SK-N-SH treated with all-trans-retinoic acid at 6 μM for 48 hours (cell line): ENCODE measurements at regions not wholly inside any gene's neighbourhood (a gene's known extent, or its start where the extent isn't known, plus 50 kb on each side); places are given as distances from the start of the nearest gene placed in this dataset.

Experiments used
- ESRRG ChIP-seq: fragments of 250-450 bp; sonication (Bioruptor Pico); IDR thresholded peaks from 2 replicates; pipeline ENCODE4 v1.6.1; 2021; ENCODE audit warnings: mild to moderate bottlenecking
- OSR1 ChIP-seq: fragments of 250-450 bp; sonication (Bioruptor Pico); IDR thresholded peaks from 2 replicates; pipeline ENCODE4 v1.8.0; 2022; ENCODE audit warnings: moderate library complexity, mild to moderate bottlenecking, inconsistent platforms
- SNAI2 ChIP-seq: fragments of 250-450 bp; sonication (Bioruptor Pico); IDR thresholded peaks from 2 replicates; pipeline ENCODE4 v1.5.0; 2020; ENCODE audit warnings: mild to moderate bottlenecking, moderate library complexity
- TCF4 ChIP-seq: fragments of 250-450 bp; sonication (Bioruptor Pico); IDR thresholded peaks from 2 replicates; pipeline ENCODE4 v1.8.0; 2021; ENCODE audit warnings: mild to moderate bottlenecking, moderate library complexity, borderline replicate concordance

DNA sequence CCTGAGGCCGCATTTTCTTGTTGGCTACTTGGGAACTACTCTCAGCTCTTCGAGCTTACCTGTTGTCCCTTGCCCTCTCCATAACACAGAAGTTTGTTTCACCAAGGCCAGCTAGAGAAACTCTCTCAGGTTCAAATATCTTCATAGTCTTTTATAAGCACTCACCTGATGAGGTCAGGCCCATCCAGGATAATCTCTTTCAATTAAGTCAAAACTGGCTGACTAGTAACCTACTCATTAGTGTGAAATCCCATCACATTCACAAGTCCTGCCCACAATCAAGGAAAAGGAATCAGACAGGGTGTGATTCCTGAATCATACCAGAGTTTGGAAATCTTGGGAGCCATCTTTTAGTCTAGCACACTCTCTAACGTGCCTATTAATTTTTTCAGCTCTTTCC lies 195.2 kb upstream of the HS3ST5 start:
- TF ChIP-seq OSR1 (CRISPR knock-in tag), result no peak
- no peak for TF ChIP-seq ESRRG
- no peak for TF ChIP-seq TCF4 (CRISPR knock-in tag)
- TF ChIP-seq SNAI2 (CRISPR knock-in tag), result no peak
